GM19238 (cell line): ENCODE measurements at regions not wholly inside any gene's neighbourhood (a gene's known extent, or its start where the extent isn't known, plus 50 kb on each side); places are given as distances from the start of the nearest gene placed in this dataset.
"Not testable (repeated sequence)": the region's sequence is repeated elsewhere in the genome, so short reads cannot be mapped to it uniquely, and the experiment has no call there.

Experiments
- DNase-seq: peaks from one replicate; pipeline ENCODE4 v3.0.0; 2011; ENCODE audit warnings: low spot score; ENCODE audit not compliant: insufficient read length

GRCh38 chr9:117775591-117775990 lies 71.4 kb downstream of the TLR4 start:
- DNase-seq = no peak

GRCh38 chr9:117777823-117778222 lies 73.6 kb downstream of the TLR4 start:
- DNase-seq = no peak

DNA sequence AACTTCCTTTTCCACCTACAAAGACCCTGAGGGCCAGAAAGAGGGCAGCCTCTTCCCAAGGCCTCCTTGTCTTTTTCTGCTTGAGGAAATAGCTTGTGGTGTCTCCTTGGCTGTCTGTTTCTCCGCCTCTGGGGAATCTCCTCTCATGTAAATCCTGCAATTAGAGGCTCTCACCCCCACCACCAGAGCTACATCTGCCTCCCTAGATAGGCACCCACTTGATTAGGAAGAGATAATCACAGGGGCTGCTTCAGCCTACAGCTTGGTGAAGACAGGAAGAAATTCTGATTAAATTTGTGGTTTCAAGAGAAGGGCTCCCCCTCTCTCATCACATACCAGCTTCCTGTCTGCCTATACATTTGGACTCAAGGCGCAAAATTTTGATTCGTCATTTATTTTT lies 75.6 kb downstream of the TLR4 start:
- DNase-seq = no peak

- peak; percentile 5 for DNase-seq
Observed at GRCh38 chr9:117782931-117783788, 79.0 kb downstream of the TLR4 start.

DNA sequence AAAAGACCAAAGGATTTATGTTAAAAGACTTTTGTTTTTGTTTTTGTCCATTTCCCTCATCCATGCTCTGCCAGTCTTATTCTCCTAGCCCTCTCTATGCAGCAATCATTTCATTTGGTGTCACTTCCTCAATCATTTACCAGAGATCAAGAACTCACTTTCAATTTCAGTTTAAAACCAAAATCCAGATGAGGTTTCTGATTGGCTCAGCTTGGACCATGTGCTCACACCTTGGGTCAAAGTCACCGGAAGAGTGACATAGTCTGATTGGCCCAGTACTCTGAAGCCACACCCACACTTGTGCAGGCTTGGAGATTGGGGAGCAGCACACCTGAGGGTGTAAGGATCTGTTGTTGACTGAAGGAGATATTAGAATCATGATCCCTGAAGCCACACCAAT lies 79.6 kb downstream of the TLR4 start:
- DNase-seq = peak; percentile 45

GRCh38 chr9:117784996-117785395 lies 80.8 kb downstream of the TLR4 start:
- DNase-seq = no peak

DNA sequence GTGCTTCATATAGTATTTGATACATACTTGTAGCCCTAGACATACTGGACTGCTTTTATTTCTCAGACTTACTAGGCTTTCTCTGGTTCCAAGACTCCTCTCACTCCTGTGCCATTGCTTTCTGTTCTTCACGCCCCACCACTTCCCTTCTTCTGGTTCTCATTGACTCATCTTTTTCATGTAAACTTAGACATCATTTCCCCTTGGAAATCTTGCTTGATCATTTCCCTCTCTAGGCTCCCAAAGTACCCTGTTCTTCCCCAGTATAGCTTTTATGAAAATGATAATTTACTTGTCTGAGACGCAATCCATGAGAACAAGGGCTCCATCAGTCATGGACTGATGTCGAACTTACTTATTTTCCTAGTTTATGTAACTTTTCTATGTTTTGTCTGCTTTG lies 83.5 kb downstream of the TLR4 start:
- DNase-seq = no peak

DNA sequence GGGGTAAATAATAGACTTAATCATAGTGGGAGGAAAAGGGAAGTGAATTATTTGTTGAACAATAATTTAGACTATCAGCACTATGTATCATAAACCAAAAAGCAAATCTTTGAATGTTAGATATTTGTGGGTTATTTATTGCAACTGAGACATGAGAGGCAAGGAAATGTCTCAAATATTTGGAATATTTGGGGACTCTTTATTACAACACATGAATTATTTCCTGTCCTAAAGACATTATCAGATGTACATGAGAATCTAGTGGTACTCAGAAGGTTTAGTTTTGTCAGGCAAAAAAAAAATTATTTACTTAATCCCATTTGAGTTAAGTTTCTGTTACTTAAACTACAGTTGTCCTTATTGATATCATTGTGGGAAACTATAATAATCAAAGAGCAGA lies 91.1 kb downstream of the TLR4 start:
- no peak for DNase-seq

DNA sequence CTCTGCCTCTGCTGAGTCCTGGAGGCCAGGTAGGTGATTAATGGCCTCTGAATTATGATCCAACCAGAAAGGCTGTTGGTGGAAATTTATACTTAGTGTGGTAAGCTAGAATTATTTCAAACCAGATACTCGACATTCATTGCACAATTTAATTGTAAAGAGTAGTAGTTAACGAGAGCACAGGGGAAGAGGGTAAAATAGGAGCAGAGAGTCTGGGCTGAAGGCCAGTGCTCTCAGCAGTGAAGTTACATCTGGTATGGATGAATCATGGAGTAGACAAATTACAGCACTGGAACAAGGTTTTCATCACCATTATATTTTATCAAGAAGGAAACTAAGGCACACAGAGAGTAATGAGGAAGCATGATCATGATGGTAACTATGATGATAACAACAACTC lies 92.5 kb downstream of the TLR4 start:
- no peak for DNase-seq

DNA sequence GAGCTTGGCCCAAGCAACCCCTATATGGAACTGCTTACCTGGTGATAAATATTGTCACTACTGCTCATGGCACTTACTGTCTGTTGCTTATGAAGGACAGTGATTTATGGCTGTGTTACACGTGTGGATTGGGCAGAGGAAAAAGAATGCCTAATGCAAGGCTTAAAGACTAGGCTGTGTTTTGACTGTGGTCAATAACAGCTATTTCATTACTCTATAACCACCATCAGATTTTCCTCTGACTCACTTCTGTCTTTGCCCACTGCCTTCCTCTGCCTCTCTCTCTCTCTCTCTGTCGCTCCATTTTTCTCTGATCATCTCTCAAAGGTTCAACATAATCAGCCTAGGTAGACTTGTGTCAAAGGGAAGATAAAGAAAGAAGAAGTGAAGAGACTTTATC lies 96.2 kb downstream of the TLR4 start:
- DNase-seq = no peak

- no peak for DNase-seq
Observed at GRCh38 chr9:117809751-117810150, 105.5 kb downstream of the TLR4 start.

DNA sequence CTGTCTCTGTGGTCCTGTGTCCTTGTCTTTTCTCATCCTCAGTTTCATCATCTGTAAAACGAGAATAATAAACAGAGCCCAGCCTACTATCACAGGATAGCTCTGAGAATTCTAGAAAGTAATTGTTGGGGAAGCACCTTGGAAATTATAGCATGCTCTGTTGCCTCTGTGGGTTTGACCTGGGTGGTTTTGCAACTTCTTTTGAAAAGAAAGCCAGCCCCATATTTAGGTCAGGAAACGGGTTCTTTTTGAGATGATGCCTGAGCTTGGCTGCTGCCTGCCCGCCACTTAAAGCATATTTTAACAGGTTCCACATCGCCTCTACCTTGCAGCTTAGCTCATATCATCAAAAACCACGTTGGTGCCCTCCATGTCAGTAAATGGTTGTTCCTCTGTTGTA lies 111.1 kb downstream of the TLR4 start:
- no peak for DNase-seq

GRCh38 chr9:117815948-117816347 lies 111.7 kb downstream of the TLR4 start:
- no peak for DNase-seq

- DNase-seq = no peak
Observed at GRCh38 chr9:117821954-117822353, 117.8 kb downstream of the TLR4 start.

GRCh38 chr9:117823576-117823975 lies 119.4 kb downstream of the TLR4 start:
- DNase-seq = no peak

- peak; percentile 7 for DNase-seq
Observed at GRCh38 chr9:117825609-117826347, 121.6 kb downstream of the TLR4 start.

DNA sequence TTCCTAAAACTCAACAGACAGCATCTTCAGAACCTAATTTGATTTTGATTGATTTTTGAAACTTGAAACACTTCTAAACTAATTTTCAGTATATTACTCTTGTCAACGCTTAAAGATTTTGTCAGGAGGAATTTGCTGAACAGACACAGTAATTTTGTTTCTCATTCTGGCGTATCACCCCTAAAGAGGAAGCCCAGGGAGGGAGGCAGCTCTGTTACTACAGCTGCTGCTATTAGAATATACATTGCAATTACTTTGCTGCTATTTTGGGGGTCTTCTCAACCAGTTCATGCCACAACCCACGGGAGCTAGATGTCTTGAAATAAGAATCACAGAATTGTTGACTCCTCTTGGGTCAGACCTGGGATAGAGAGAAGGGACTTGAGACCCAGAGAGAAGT lies 122.6 kb downstream of the TLR4 start:
- no peak for DNase-seq

DNA sequence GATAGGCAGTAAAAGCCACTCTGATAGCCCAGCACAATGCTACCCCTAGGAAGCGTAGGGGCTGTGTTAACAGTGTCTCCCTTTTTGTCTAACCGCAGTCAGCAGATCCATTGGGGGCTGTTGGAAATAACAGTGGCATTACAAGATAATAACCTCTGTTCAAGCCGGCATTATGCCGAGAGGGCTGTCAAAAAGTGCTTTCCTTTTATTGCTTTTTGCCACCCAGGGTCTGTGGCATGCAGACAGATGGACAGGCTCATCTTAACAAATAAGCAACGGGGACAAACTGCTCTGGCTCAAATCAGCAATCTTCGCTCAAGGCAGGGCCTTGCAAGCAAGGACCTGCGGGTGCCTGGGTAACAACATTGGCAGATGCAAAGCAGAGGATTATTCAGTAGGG lies 123.3 kb downstream of the TLR4 start:
- DNase-seq = no peak

- DNase-seq = no peak
Observed at GRCh38 chr9:117828466-117828865, 124.3 kb downstream of the TLR4 start.

DNA sequence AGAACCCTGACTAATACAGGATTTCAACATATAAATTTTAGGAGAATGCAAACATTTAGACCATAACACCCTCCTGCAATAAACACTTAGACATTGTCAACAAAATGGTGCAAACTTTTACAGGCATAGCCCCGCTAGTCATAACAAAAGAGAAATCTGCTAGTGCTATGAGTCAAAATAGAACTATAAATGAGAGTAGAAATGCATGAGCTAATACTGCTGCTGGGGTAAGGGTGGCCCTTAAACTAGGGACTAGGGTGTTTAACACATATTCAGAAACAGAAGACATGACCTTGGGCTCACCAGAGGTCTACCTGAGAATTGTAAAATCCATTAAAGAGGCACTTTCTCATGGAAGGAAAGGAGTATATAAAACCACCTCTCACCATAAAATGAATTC lies 131.6 kb downstream of the TLR4 start:
- no peak for DNase-seq

DNA sequence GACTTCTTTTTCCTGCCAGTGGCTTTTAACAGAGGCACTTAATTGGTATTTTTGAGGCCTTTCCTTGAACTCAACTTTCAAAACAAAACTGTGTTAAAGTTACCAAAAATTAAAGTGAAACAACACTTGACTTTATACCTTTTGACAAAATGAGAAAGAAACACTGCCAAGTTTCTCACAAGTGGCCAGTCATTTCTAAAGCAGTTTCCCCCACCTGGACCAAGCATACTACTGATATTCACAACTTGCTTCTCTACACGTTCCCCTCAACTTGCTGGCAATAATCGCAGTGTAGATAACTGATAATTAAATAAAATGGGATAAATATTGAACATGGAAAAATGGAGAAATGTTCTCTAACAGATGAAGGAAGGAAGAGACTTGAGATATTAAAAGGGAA lies 135.7 kb downstream of the TLR4 start:
- DNase-seq = no peak

DNA sequence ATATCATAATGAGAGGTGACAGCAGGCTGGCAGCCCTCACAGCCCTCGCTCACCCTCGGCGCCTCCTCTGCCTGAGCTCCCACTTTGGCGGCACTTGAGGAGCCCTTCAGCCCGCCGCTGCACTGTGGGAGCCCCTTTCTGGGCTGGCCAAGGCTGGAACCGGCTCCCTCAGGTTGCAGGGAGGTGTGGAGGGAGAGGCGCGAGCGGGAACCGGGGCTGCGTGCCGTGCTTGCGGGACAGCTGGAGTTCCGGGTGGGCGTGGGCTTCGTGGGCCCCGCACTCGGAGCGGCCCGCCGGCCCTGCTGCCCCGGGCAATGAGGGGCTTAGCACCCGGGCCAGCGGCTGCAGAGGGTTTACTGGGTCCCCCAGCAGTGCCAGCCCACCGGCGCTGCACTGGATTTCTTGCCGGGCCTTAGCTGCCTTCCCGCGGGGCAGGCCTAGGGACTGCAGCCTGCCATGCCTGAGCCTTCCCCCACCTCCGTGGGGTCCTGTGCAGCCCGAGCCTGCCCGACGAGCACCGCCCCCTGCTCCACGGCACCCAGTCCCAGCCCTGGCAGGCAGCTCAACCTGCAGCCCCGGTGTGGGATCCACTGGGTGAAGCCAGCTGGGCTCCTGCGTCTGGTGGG lies 147.7 kb downstream of the TLR4 start:
- not testable (repeated sequence) for DNase-seq
